HG02884 (cell line): ENCODE measurements at regions not wholly inside any gene's neighbourhood (a gene's known extent, or its start where the extent isn't known, plus 50 kb on each side); places are given as distances from the start of the nearest gene placed in this dataset.
"Not testable (repeated sequence)": the region's sequence is repeated elsewhere in the genome, so short reads cannot be mapped to it uniquely, and the experiment has no call there.

Experiments
- ATAC-seq: cut with Tn5 transposase; IDR thresholded peaks from one replicate; pipeline ENCODE4 v1.9.1; 2021; ENCODE audit warnings: mild to moderate bottlenecking, moderate library complexity; ENCODE audit not compliant: unreplicated experiment

- no peak for ATAC-seq
Measured at GRCh38 chr4:22573198-22573597, 57.3 kb upstream of the ADGRA3 start.

- ATAC-seq: no peak
Measured at GRCh38 chr4:22573641-22574040, 57.8 kb upstream of the ADGRA3 start.

- ATAC-seq: no peak
Measured at GRCh38 chr4:22574424-22574823, 58.6 kb upstream of the ADGRA3 start.

- no peak for ATAC-seq
Measured at GRCh38 chr4:22574880-22575279, 59.0 kb upstream of the ADGRA3 start.

- ATAC-seq: no peak
Measured at GRCh38 chr4:22587253-22587652, 71.4 kb upstream of the ADGRA3 start.

- no peak for ATAC-seq
Measured at GRCh38 chr4:22593933-22594332, 78.1 kb upstream of the ADGRA3 start.

GRCh38 chr4:22595684-22596083 lies 79.8 kb upstream of the ADGRA3 start:
- ATAC-seq: peak; percentile 76

GRCh38 chr4:22596409-22596808 lies 80.5 kb upstream of the ADGRA3 start:
- ATAC-seq: no peak

GRCh38 chr4:22597471-22597870 lies 81.6 kb upstream of the ADGRA3 start:
- no peak for ATAC-seq

GRCh38 chr4:22598113-22599047 lies 82.5 kb upstream of the ADGRA3 start:
- not testable (repeated sequence) for ATAC-seq

- not testable (repeated sequence) for ATAC-seq
Measured at GRCh38 chr4:22599228-22599928, 83.5 kb upstream of the ADGRA3 start.

- ATAC-seq: not testable (repeated sequence)
Measured at GRCh38 chr4:22599929-22600432, 84.1 kb upstream of the ADGRA3 start.

- ATAC-seq: not testable (repeated sequence)
Measured at GRCh38 chr4:22601638-22602037, 85.8 kb upstream of the ADGRA3 start.

GRCh38 chr4:22607382-22607781 lies 85.4 kb upstream of the GBA3 start:
- ATAC-seq: peak; percentile 59

- not testable (repeated sequence) for ATAC-seq
Measured at GRCh38 chr4:22609951-22610525, 82.7 kb upstream of the GBA3 start.

GRCh38 chr4:22614114-22614513 lies 78.6 kb upstream of the GBA3 start:
- no peak for ATAC-seq

- ATAC-seq: no peak
Measured at GRCh38 chr4:22616516-22616915, 76.2 kb upstream of the GBA3 start.

- not testable (repeated sequence) for ATAC-seq
Measured at GRCh38 chr4:22620144-22620543, 72.6 kb upstream of the GBA3 start.

- not testable (repeated sequence) for ATAC-seq
Measured at GRCh38 chr4:22621970-22622369, 70.8 kb upstream of the GBA3 start.

- ATAC-seq: not testable (repeated sequence)
Measured at GRCh38 chr4:22624002-22624401, 68.7 kb upstream of the GBA3 start.

GRCh38 chr4:22625311-22625710 lies 67.4 kb upstream of the GBA3 start:
- no peak for ATAC-seq
